GM12873 (cell line): ENCODE measurements at regions not wholly inside any gene's neighbourhood (a gene's known extent, or its start where the extent isn't known, plus 50 kb on each side); places are given as distances from the start of the nearest gene placed in this dataset.

Source experiments
- CTCF ChIP-seq: IDR thresholded peaks from 2 replicates; pipeline ENCODE4 v1.5.1; 2012; ENCODE audit warnings: low read depth, mild to moderate bottlenecking, moderate library complexity, low read length, control low read depth; ENCODE audit not compliant: insufficient read depth; ENCODE audit errors: missing control alignments

- TF ChIP-seq CTCF = no peak
These were observed 120.4 kb upstream of the STEAP1 start for GRCh38 chr7:90033850-90034249.

DNA sequence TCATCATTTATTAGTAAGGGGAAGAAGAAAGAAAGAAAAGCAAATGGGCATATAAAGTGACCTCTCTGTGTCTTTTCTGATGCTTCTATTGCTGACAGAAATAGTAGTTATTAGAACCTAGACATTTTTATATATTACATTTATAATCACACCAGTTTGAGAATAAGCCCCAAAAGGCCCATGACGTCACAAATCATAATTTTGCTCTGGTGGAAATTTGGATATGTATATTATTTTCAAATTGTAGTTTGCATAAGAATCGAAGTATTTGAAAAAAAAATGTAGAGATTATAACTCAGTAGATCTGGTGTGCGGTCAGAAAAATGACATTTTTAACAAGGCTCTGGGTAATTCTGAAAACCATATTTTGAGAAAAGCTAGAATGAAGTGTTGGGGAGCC, 101.2 kb upstream of the STEAP1 start:
- TF ChIP-seq CTCF = no peak

- no peak for TF ChIP-seq CTCF
These were observed 93.2 kb upstream of the STEAP1 start for GRCh38 chr7:90061077-90061476.

- TF ChIP-seq CTCF = no peak
These were observed 89.9 kb upstream of the STEAP1 start for GRCh38 chr7:90064370-90064769.

- TF ChIP-seq CTCF = no peak
These were observed 87.1 kb upstream of the STEAP1 start for GRCh38 chr7:90067171-90067570.

- TF ChIP-seq CTCF = no peak
These were observed 75.3 kb upstream of the STEAP1 start for GRCh38 chr7:90078921-90079320.

- TF ChIP-seq CTCF = no peak
These were observed 72.6 kb upstream of the STEAP1 start for GRCh38 chr7:90081621-90082020.
